ENCODE measurements at regions not wholly inside any gene's neighbourhood (a gene's known extent, or its start where the extent isn't known, plus 50 kb on each side); places are given as distances from the start of the nearest gene placed in this dataset.

GRCh38 chr14:101109347-101109638 lies 205.8 kb upstream of the RTL1 start:
- no peaks in the 10 kb centered on the region for H3K36me3 ChIP-seq
- H3K4me2 ChIP-seq = no peak overlapping the region
- H3K27me3 ChIP-seq = no peaks in the 10 kb centered on the region
- no peak for TF ChIP-seq Cebpa-rat (IDR thresholded peaks at IDR 0.05)
- no peaks in the 10 kb centered on the region for H4K20me1 ChIP-seq
- H3K4me1 ChIP-seq = peaks cover 44% of the 10 kb centered on the region
- H3K9me3 ChIP-seq = no peaks in the 10 kb centered on the region
- H3K9ac ChIP-seq = no peak overlapping the region
- H3K4me3 ChIP-seq = no peak overlapping the region
- H3K27ac ChIP-seq = no peak overlapping the region

GRCh38 chr14:101109981-101110728 lies 206.6 kb upstream of the RTL1 start:
- TF ChIP-seq Cebpa-rat (IDR thresholded peaks at IDR 0.05) = no peak
- peak overlapping the region; percentile 95 for H3K27ac ChIP-seq
- H3K9ac ChIP-seq = no peak overlapping the region
- no peaks in the 10 kb centered on the region for H4K20me1 ChIP-seq
- H3K4me2 ChIP-seq = peak overlapping the region; percentile 82; the same call in 1 of the 2 replicates
- H3K36me3 ChIP-seq = no peaks in the 10 kb centered on the region
- peaks cover 49% of the 10 kb centered on the region for H3K4me1 ChIP-seq
- H3K9me3 ChIP-seq = no peaks in the 10 kb centered on the region
- no peaks in the 10 kb centered on the region for H3K27me3 ChIP-seq
- H3K4me3 ChIP-seq = no peak overlapping the region

DNA sequence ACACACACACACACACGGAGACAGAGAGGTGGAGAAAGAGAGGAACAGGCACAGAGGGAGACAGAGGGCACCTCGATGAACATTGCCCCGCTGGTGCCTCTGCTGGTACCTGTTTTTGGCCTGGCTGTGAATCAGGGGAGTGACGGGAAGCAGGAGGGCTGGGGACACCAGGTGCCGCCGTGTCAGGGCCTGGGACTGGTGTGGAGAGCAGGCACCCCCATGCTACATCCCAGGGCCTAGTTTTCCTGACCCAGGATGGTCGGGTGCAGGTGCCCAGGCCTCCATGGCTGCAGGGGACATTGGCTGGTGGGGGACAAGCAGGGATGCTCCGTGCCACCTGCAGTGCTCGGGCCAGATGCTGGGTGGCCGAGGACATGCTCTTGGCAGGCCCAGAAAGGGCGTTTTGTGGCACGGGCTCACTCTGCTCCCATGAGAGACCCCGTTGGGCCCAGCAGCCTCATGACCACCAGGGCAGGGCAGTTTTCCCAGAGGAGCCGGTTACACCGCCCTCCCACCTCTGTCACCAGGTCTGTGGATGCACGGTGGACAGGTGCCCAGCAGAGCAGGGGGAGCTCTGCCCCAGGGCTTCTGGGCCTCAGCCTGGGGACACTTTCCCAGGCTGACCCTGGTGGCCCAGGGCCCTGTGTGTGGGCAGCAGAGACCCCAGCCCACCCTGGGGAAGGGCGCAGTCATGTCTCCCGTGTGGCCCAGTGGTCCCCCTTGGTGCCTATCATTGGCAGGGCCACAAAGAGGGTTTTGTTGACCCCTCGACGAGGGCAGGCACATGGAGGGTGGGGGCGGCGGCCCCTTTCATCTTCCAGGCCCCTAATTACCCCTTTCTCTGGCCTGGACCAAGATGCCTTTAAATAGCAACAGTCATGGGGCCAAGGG lies 207.5 kb upstream of the RTL1 start:
- H3K9me3 ChIP-seq = no peaks in the 10 kb centered on the region
- peak overlapping the region; percentile 95 for H3K27ac ChIP-seq
- H3K9ac ChIP-seq = peak overlapping the region; percentile 79
- peaks cover 49% of the 10 kb centered on the region for H3K4me1 ChIP-seq
- no peak overlapping the region for H3K4me3 ChIP-seq
- no peaks in the 10 kb centered on the region for H3K36me3 ChIP-seq
- no peak for TF ChIP-seq Cebpa-rat (IDR thresholded peaks at IDR 0.05)
- no peaks in the 10 kb centered on the region for H3K27me3 ChIP-seq
- H4K20me1 ChIP-seq = no peaks in the 10 kb centered on the region
- H3K4me2 ChIP-seq = peak overlapping the region; percentile 82

DNA sequence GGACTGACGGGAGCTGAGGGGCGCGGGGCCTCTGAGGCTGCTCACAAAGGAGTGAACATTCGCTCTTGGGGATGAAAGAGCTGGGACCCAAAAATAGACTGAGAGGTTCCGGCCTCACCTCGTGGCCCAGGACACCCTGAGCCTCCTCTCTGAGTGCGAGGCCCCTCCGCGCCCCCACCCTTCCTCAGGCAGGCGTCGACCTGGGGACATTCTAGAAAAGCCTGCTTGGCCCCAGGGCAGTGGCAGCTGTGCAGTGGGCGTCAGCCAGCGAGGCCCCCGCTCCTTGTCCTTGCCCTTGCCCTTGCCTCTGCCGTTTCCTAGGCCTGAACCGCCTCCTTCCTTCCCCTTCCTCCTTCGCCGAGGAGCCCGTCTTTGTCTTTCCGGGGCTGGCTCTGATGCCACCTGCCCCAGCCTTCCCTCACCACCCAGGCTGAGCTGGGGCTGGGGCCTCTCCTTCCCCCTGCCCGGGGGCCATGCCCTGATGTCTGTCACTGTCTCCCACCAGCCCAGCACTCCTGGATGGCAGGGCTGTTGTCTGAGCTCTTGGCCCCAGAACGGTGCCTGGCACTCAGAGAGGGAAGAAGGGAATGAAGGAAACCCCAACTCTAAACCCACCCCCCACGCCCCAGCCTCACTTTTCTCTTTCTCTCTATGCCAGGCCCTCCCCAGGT lies 208.2 kb upstream of the RTL1 start:
- peak overlapping the region; percentile 79 for H3K9ac ChIP-seq
- peak overlapping the region; percentile 95 for H3K27ac ChIP-seq
- peaks cover 49% of the 10 kb centered on the region for H3K4me1 ChIP-seq
- H3K36me3 ChIP-seq = no peaks in the 10 kb centered on the region; the same call in 1 of the 2 replicates
- TF ChIP-seq Cebpa-rat (IDR thresholded peaks at IDR 0.05) = no peak
- no peak overlapping the region for H3K4me3 ChIP-seq
- no peaks in the 10 kb centered on the region for H3K27me3 ChIP-seq
- H3K4me2 ChIP-seq = peak overlapping the region; percentile 82
- H4K20me1 ChIP-seq = no peaks in the 10 kb centered on the region
- no peaks in the 10 kb centered on the region for H3K9me3 ChIP-seq

- TF ChIP-seq Cebpa-rat (IDR thresholded peaks at IDR 0.05) = no peak
- Histone ChIP-seq H3K4me2 (peak overlapping the region; percentile 82), H3K27me3 (no peaks in the 10 kb centered on the region), H3K9me3 (no peaks in the 10 kb centered on the region), H3K36me3 (no peaks in the 10 kb centered on the region; the same call in 1 of the 2 replicates), H3K27ac (peak overlapping the region; percentile 95), H4K20me1 (no peaks in the 10 kb centered on the region), H3K9ac (peak overlapping the region; percentile 79), H3K4me3 (no peak overlapping the region), H3K4me1 (peaks cover 49% of the 10 kb centered on the region)
These were observed 209.0 kb upstream of the RTL1 start for GRCh38 chr14:101112351-101113107.

DNA sequence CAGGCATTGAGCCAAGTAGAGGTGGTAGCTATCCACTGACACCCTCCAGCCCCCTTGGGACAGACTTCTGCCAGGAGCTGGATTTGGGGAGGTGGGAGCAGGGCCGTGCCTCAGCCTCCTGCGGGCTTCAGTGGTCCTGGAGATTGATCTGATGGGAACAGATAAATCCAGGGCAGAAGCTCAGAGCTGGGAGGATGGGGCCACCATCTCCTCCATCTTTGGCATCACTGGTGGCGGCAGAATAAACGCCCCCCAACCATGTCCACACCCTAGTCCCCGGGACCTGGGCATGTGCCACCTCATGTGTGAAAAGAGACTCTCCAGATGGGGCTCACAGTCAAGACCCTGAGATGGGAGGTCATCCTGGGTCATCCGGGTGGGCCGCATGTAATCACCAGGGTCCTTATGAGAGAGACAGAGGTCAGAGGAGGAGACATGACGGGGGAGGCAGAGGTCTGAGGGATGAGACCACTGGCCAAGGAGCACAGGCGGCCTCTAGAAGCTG lies 209.6 kb upstream of the RTL1 start:
- Histone ChIP-seq H3K36me3 (no peaks in the 10 kb centered on the region; the same call in 1 of the 2 replicates), H4K20me1 (no peaks in the 10 kb centered on the region), H3K9me3 (no peaks in the 10 kb centered on the region), H3K27me3 (no peaks in the 10 kb centered on the region), H3K27ac (peak overlapping the region; percentile 95), H3K4me2 (peak overlapping the region; percentile 82; the same call in 1 of the 2 replicates), H3K4me3 (no peak overlapping the region), H3K9ac (no peak overlapping the region), H3K4me1 (peaks cover 53% of the 10 kb centered on the region)
- TF ChIP-seq Cebpa-rat (IDR thresholded peaks at IDR 0.05) = no peak

DNA sequence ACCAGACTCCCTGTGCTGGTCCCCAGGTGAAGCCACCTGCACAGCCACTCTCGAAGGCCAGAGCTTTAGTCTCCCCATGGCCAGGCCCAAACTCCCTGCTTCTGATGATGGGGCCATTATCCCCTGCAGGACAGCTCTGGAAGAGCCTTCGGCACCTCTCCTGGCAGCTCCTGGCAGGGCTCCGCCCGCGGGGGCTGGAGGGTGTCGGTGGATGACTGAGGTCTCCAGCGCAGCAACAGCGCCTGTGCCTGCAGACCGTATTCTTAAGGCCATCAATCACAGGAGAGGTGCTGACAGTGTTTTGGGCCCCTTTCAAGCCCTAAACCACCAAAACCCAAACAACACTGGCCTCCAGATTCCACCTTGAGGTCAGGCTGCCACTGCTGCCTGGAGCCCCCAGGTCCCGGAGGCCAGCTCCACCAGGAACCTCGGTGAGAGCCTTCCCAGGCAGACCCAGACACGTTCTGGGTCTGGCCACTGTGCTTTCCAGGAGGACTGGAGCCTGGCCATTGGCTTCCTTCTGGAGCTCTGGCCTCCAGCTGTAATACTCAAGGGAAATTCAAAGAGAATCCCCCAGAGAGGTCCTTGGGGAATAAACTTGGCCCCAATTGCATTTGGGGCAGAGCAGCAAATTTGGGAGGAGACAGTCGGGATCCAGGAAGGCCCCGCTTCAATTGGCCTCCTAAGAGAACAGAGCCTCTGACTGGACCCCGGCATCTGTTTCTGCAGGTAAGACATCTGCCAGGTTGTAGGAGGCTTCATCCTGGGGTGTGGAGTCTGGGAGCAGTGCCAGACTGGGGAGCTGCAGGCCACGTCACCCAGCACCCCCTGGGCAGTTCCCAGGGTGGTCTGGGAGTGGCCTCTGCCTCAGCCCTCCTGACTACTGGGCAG lies 210.6 kb upstream of the RTL1 start:
- Histone ChIP-seq H3K9me3 (no peaks in the 10 kb centered on the region), H3K4me1 (peaks cover 62% of the 10 kb centered on the region), H3K27me3 (no peaks in the 10 kb centered on the region), H3K4me3 (no peak overlapping the region), H3K27ac (peak overlapping the region; percentile 95), H3K4me2 (peak overlapping the region; percentile 45), H3K36me3 (no peaks in the 10 kb centered on the region; the same call in 1 of the 2 replicates), H4K20me1 (no peaks in the 10 kb centered on the region), H3K9ac (no peak overlapping the region)
- TF ChIP-seq Cebpa-rat (IDR thresholded peaks at IDR 0.05) = no peak

DNA sequence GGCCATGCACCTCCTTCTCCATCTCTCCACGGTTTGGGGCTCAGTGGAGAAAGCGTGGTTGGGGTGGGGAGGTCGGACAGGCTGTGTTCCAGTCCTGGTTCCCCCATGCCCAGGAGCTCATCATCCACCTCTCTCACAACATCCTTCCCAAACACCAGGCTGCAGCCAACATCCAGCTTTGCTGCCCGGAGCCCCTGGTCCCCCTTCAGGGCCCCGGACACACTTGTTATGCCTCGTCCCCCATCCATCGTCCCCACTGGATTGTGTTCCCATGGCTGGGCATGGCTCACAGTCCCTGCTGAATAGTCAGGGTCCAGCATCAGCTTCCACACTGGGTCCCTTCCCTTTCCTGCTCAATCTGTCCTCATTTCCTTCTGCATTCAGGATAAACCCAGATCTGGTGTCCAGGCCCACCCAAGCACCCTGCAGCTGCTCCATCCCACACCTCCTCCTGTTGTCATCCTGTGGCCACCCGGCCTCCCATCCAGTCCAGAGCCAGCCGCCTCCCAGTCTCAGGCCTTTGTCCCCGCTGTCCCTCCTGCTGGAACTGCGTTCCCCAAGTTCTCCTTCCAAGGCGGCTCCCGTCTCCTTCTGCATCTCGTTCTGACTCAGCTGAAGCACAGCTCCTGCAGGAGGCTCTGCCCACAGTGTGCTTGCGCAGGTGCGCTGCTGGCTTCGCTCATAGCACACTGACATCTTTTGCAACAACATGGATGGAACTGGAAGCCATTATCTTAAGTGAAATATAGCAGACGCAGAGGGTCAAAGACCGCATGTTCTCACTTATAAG lies 211.4 kb upstream of the RTL1 start:
- Histone ChIP-seq H3K4me3 (no peak overlapping the region), H3K9me3 (no peaks in the 10 kb centered on the region), H3K4me2 (peak overlapping the region; percentile 45), H4K20me1 (no peaks in the 10 kb centered on the region), H3K36me3 (no peaks in the 10 kb centered on the region; the same call in 1 of the 2 replicates), H3K27ac (0 out of 2 replicates have a peak overlapping the region, but pooled peaks have one; percentile 95), H3K4me1 (peaks cover 70% of the 10 kb centered on the region), H3K9ac (no peak overlapping the region), H3K27me3 (no peaks in the 10 kb centered on the region)
- no peak for TF ChIP-seq Cebpa-rat (IDR thresholded peaks at IDR 0.05)
